H1 (cell line): ENCODE measurements at regions not wholly inside any gene's neighbourhood (a gene's known extent, or its start where the extent isn't known, plus 50 kb on each side); places are given as distances from the start of the nearest gene placed in this dataset.

Source experiments
- ATF2 ChIP-seq: IDR thresholded peaks from 2 replicates; pipeline ENCODE4 v1.6.1; 2012; ENCODE audit warnings: low read length, inconsistent platforms

- TF ChIP-seq ATF2, result no peak
Observed at GRCh38 chr4:136156947-136157346, 1375.3 kb downstream of the PCDH18 start (continued).
